Mucosa of descending colon (tissue), 3 donors: ENCODE measurements at regions not wholly inside any gene's neighbourhood (a gene's known extent, or its start where the extent isn't known, plus 50 kb on each side); places are given as distances from the start of the nearest gene placed in this dataset.

Source experiments
- ATAC-seq: fragments of 200-7000 bp; cut with Tn5 transposase; one replicate; pipeline ENCODE4 v1.9.1; 2020; ENCODE audit warnings: mild to moderate bottlenecking, moderate library complexity
- DNase-seq, 3 donors: peaks; one replicate each; pipeline ENCODE4 v3.0.0-alpha.2; 2020
- H3K36me3 ChIP-seq: fragments of 200-600 bp; one replicate; pipeline ENCODE4 v1.8.0; 2021; ENCODE audit warnings: low read depth, mild to moderate bottlenecking
- H3K4me1 ChIP-seq: fragments of 200-600 bp; one replicate; pipeline ENCODE4 v1.8.0; 2021; ENCODE audit warnings: low read depth, mild to moderate bottlenecking
- H3K4me3 ChIP-seq: fragments of 200-600 bp; one replicate; pipeline ENCODE4 v1.8.0; 2021; ENCODE audit warnings: mild to moderate bottlenecking
- H3K9me3 ChIP-seq: fragments of 200-600 bp; one replicate; pipeline ENCODE4 v1.8.0; 2021; ENCODE audit warnings: mild to moderate bottlenecking
- intact Hi-C, 2 donors: fragments of 100-400 bp; cut with DNase I in 1 of 2; cut with micrococcal nuclease in 1 of 2; formaldehyde crosslinking; loops; one replicate each; pipeline versions ENCODE4 v1.11.0 to v1.11.1; 2022; cut with DNase I, micrococcal nuclease
- TF ChIP-seq, protein P1 (sequence below): fragments of 200-600 bp; IDR thresholded peaks from one replicate; pipeline ENCODE4 v1.8.0; 2022; ENCODE audit warnings: antibody characterized with exemption, mild to moderate bottlenecking
- donor health status: DM: no; HTN: no; CAD: no; lungs with moderate emphysema.
- donor health status: DM: no; HTN: no; CAD: no.
- donor health status: DM: no; HTN: yes; CAD: no.

DNA sequence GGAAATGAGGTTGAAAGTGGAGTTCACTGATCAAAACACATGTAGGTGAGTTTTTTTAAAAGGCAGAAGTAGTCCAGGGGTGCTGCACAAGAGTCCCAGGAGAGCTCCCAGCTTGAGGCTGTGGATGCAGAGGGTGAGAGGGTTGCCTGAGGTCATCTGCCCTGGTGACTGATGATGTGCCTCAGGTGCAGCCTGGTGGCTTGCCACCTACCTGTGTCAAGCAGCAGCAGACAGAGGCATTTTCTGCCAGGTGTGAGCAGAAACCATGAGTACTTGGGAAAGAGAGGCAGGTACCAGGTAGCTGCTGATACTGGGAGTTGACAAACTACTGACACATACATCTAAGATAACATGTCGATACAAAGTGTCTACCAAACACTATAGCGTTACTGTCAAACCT, 92.5 kb downstream of the SCP2D1 start:
- intact Hi-C loops = no loop called here
- no peak for ATAC-seq
- H3K9me3 ChIP-seq = no peaks in the 10 kb centered on the region
- H3K36me3 ChIP-seq = no peaks in the 10 kb centered on the region
- H3K4me1 ChIP-seq = no peaks in the 10 kb centered on the region
- no peak for DNase-seq
- TF ChIP-seq, protein P1, sequence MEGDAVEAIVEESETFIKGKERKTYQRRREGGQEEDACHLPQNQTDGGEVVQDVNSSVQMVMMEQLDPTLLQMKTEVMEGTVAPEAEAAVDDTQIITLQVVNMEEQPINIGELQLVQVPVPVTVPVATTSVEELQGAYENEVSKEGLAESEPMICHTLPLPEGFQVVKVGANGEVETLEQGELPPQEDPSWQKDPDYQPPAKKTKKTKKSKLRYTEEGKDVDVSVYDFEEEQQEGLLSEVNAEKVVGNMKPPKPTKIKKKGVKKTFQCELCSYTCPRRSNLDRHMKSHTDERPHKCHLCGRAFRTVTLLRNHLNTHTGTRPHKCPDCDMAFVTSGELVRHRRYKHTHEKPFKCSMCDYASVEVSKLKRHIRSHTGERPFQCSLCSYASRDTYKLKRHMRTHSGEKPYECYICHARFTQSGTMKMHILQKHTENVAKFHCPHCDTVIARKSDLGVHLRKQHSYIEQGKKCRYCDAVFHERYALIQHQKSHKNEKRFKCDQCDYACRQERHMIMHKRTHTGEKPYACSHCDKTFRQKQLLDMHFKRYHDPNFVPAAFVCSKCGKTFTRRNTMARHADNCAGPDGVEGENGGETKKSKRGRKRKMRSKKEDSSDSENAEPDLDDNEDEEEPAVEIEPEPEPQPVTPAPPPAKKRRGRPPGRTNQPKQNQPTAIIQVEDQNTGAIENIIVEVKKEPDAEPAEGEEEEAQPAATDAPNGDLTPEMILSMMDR = no peak
- H3K4me3 ChIP-seq = no peak overlapping the region

DNA sequence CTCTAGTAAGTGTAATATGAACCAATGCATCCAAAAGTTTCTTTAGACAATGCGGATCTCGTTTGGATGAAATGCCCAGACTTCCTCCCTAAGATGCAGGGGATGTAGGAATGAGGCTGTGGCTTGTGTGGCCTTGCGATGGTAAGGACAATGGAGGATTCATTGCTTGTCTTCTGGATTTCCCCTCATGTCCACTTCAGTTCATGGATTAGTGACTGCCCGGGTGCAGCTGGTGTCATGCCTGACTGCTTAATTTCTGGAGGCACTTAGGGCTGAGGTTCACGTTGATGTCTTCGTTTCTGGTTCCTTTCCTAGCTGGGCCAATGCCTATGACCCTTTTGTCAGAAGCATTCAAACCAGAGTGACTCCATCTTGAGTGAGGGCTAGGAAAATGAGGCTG, 93.8 kb downstream of the SCP2D1 start:
- no peaks in the 10 kb centered on the region for H3K9me3 ChIP-seq
- no peaks in the 10 kb centered on the region for H3K4me1 ChIP-seq
- intact Hi-C loops = no loop called here
- ATAC-seq = no peak
- TF ChIP-seq, protein P1 = no peak
- H3K4me3 ChIP-seq = no peak overlapping the region
- H3K36me3 ChIP-seq = no peaks in the 10 kb centered on the region
- no peak for DNase-seq

DNA sequence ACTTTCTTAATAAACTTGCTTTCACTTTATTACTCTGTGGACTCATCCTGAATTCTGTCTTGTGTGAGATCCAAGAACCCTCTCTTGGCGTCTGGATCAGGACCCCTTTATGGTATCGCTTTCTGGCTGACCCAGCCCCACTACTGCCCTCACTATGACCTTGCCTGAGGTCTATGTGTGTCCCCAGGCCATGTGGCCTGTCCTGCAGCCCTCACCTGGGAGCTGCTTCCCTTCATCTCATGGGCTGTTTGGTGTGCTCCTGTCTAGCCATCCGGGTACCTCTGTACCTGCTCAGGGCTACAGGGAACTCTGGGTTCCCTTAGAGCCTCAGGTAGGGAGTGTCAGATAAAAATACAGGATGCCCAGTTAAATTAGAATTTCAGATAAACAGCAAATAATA, 94.5 kb downstream of the SCP2D1 start:
- Histone ChIP-seq H3K36me3 (no peaks in the 10 kb centered on the region), H3K4me1 (no peaks in the 10 kb centered on the region), H3K9me3 (no peaks in the 10 kb centered on the region), H3K4me3 (no peak overlapping the region)
- ATAC-seq (no peak), DNase-seq (no peak)
- intact Hi-C loops = no loop called here
- TF ChIP-seq, protein P1 = no peak

DNA sequence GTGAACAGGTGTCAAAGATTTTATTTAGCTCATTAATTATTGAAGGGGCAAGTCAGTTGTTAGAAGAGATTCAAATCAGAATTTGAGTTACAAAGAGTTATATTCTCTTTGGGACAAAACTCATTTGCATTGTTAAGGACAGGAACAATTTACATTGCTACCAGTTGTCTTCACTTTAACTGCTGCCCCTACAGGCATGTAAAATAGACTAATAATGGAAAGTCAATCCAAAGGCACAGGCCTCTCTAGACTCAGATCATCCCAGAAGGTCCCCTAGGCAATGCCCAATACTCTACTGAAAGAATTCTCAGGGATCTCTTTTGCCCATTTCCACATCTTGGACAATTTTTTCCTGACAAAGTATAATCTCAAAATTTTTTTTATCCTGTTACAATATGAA, 95.7 kb downstream of the SCP2D1 start:
- TF ChIP-seq, protein P1 = no peak
- intact Hi-C loops = no loop called here

DNA sequence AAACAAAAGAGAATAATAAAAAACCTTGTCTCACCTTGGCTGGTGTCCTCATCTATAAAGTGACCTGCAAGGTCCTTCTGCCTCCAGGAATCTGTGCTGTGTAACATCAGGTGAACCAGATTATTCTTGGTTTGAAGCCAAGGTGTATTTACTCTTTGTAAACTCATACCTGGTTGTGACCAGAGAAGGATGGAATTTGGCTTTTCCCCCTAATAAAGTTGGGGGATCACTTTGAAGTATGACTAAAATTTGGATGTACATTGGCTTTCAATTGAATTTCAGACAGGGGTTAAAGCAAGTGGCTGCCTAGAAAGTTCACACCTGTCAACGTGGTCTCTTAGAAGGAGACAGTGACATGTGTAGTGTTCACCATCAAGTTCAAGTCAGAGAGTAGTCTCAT, 100.1 kb downstream of the SCP2D1 start:
- TF ChIP-seq, protein P1 = no peak
- intact Hi-C loops = no loop called here
- no peaks in the 10 kb centered on the region for H3K9me3 ChIP-seq
- no peaks in the 10 kb centered on the region for H3K4me1 ChIP-seq
- ATAC-seq = no peak
- no peak for DNase-seq
- H3K4me3 ChIP-seq = no peak overlapping the region
- no peaks in the 10 kb centered on the region for H3K36me3 ChIP-seq

More for the DNA sequence above, 95.7 kb downstream of the SCP2D1 start:
- H3K4me1 ChIP-seq = no peaks in the 10 kb centered on the region
- H3K9me3 ChIP-seq = no peaks in the 10 kb centered on the region
- no peak overlapping the region for H3K4me3 ChIP-seq
- ATAC-seq = no peak
- H3K36me3 ChIP-seq = no peaks in the 10 kb centered on the region
- DNase-seq = no peak

DNA sequence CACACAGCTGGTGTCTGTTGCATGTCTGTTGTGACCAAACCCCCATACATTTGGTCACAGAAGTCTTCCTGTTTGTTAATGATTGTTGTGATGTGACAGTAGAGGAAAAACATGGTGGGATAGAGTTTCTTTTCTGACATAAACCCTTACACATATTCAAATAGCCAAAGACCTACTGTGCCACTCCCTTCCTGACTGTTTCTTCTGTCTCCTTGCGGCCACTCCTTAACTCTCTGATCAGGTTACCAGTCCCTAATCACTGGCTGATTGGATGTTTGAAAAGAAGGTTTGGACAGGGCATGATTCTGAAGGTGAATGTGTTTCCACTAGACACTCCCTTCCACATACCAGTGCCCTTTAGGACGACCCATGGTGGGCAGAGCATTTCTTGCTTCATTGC, 101.2 kb downstream of the SCP2D1 start:
- intact Hi-C loops = no loop called here
- Histone ChIP-seq H3K4me1 (no peaks in the 10 kb centered on the region), H3K36me3 (no peaks in the 10 kb centered on the region), H3K4me3 (no peak overlapping the region), H3K9me3 (no peaks in the 10 kb centered on the region)
- TF ChIP-seq, protein P1 = no peak
- no peak for ATAC-seq
- no peak for DNase-seq
